ENCODE measurements at regions not wholly inside any gene's neighbourhood (a gene's known extent, or its start where the extent isn't known, plus 50 kb on each side); places are given as distances from the start of the nearest gene placed in this dataset.

DNA sequence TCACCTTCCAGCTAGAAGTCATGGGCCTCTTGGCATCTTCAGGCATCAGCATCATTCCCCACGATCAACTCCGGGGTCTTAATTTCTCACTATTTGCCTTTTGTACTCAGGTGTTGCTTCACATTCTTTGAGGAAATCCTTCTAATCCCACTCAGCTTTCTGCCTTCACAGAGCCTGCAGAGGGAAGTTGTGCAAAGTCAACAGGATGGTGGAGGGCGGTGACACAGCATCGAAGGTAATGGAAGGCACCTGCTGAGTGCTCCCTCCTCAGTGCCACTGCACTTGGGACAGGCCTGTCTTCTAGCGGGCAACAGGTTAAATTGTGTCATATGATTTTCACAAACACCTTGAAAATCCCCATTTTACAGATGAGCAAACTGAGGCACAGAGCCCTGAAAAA, 164.0 kb downstream of the EN1 start:
- TF ChIP-seq, protein P1, sequence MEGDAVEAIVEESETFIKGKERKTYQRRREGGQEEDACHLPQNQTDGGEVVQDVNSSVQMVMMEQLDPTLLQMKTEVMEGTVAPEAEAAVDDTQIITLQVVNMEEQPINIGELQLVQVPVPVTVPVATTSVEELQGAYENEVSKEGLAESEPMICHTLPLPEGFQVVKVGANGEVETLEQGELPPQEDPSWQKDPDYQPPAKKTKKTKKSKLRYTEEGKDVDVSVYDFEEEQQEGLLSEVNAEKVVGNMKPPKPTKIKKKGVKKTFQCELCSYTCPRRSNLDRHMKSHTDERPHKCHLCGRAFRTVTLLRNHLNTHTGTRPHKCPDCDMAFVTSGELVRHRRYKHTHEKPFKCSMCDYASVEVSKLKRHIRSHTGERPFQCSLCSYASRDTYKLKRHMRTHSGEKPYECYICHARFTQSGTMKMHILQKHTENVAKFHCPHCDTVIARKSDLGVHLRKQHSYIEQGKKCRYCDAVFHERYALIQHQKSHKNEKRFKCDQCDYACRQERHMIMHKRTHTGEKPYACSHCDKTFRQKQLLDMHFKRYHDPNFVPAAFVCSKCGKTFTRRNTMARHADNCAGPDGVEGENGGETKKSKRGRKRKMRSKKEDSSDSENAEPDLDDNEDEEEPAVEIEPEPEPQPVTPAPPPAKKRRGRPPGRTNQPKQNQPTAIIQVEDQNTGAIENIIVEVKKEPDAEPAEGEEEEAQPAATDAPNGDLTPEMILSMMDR (IDR thresholded peaks at IDR 0.05; ENCODE audit: low read depth, low read length, missing input control): no peak
- TF ChIP-seq SP1 (IDR thresholded peaks at IDR 0.05): no peak
- no peak for TF ChIP-seq GABPA (IDR thresholded peaks at IDR 0.05 in 1 of 2, conservative IDR thresholded peaks at IDR 0.05 in 1 of 2)
- TF ChIP-seq, protein P2, sequence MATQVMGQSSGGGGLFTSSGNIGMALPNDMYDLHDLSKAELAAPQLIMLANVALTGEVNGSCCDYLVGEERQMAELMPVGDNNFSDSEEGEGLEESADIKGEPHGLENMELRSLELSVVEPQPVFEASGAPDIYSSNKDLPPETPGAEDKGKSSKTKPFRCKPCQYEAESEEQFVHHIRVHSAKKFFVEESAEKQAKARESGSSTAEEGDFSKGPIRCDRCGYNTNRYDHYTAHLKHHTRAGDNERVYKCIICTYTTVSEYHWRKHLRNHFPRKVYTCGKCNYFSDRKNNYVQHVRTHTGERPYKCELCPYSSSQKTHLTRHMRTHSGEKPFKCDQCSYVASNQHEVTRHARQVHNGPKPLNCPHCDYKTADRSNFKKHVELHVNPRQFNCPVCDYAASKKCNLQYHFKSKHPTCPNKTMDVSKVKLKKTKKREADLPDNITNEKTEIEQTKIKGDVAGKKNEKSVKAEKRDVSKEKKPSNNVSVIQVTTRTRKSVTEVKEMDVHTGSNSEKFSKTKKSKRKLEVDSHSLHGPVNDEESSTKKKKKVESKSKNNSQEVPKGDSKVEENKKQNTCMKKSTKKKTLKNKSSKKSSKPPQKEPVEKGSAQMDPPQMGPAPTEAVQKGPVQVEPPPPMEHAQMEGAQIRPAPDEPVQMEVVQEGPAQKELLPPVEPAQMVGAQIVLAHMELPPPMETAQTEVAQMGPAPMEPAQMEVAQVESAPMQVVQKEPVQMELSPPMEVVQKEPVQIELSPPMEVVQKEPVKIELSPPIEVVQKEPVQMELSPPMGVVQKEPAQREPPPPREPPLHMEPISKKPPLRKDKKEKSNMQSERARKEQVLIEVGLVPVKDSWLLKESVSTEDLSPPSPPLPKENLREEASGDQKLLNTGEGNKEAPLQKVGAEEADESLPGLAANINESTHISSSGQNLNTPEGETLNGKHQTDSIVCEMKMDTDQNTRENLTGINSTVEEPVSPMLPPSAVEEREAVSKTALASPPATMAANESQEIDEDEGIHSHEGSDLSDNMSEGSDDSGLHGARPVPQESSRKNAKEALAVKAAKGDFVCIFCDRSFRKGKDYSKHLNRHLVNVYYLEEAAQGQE (IDR thresholded peaks at IDR 0.05): no peak
- no peak for TF ChIP-seq YY1 (IDR thresholded peaks at IDR 0.05)
- TF ChIP-seq RXRA (IDR thresholded peaks at IDR 0.05): no peak

Measured in liver (tissue), 3 donors.